Erythroblast (primary cell): ENCODE measurements at regions not wholly inside any gene's neighbourhood (a gene's known extent, or its start where the extent isn't known, plus 50 kb on each side); places are given as distances from the start of the nearest gene placed in this dataset.

Experiments used
- GATA1 ChIP-seq: IDR thresholded peaks from 2 replicates; pipeline ENCODE4 v1.6.1; 2011; ENCODE audit warnings: low read depth, mild to moderate bottlenecking, control low read depth, low read length, moderate library complexity
- POLR2A ChIP-seq: IDR thresholded peaks from 2 replicates; pipeline ENCODE4 v1.6.1; 2011; ENCODE audit warnings: mild to moderate bottlenecking, low read length

DNA sequence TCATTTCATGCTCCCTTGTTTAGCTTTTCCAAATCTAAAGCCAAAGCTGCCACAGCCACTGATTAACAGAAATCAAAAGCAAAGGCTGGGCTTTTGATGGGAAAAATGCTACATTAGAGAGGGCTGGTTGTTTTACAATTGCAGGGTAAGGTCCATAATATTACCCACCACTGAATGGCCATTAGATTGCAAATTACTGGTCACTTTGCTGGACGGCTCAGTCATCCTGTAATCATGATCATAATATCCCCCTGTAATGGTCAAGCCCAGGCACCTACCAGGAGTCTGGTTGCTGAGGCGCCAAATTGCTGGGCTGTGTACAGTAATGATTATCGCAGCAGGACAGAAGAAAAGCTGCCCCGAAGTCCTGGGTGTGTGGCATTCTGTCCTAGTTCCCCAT, 286.5 kb downstream of the ZSWIM6 start:
- no peak for TF ChIP-seq POLR2A
- no peak for TF ChIP-seq GATA1
